ENCODE measurements at regions not wholly inside any gene's neighbourhood (a gene's known extent, or its start where the extent isn't known, plus 50 kb on each side); places are given as distances from the start of the nearest gene placed in this dataset.

DNA sequence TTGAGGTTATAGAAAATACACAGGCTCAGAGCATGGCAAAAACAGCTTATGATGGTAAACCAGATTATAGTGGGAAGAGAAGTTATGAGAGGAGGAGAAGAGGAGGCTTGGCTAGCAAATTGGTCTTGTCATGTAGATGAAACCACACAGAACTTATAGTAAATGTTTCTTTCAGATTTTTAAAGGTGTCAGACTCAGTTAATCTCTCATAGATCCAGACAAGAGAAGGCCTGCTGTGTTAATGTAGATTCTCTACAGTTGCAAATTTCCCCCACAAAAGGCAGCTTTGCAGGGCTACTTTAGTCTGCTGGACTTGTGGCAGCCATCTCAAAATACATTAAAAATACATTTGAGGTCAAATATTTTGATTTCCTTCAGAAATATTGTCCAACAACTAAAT lies 1731.7 kb downstream of the ARAP2 start:
- TF ChIP-seq, protein P1, sequence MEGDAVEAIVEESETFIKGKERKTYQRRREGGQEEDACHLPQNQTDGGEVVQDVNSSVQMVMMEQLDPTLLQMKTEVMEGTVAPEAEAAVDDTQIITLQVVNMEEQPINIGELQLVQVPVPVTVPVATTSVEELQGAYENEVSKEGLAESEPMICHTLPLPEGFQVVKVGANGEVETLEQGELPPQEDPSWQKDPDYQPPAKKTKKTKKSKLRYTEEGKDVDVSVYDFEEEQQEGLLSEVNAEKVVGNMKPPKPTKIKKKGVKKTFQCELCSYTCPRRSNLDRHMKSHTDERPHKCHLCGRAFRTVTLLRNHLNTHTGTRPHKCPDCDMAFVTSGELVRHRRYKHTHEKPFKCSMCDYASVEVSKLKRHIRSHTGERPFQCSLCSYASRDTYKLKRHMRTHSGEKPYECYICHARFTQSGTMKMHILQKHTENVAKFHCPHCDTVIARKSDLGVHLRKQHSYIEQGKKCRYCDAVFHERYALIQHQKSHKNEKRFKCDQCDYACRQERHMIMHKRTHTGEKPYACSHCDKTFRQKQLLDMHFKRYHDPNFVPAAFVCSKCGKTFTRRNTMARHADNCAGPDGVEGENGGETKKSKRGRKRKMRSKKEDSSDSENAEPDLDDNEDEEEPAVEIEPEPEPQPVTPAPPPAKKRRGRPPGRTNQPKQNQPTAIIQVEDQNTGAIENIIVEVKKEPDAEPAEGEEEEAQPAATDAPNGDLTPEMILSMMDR (IDR thresholded peaks at IDR 0.05), result no peak
- TF ChIP-seq EP300 (IDR thresholded peaks at IDR 0.05), result no peak
- no peak for TF ChIP-seq POLR2AphosphoS5 (IDR thresholded peaks at IDR 0.05)
- TF ChIP-seq POLR2A (IDR thresholded peaks at IDR 0.05), result no peak
- H3K27ac ChIP-seq, result no peak overlapping the region
- DNase-seq (no peak), ATAC-seq (ENCODE audit: low FRiP score in 2 of 2) (no peak)
- H3K4me1 ChIP-seq, result no peaks in the 10 kb centered on the region
- H3K9me3 ChIP-seq, result peaks cover 0 to 6% (median 0%) of the 10 kb centered on the region in 4 donors
- H3K4me3 ChIP-seq, result no peak overlapping the region
- no peaks in the 10 kb centered on the region for H3K27me3 ChIP-seq
- no peaks in the 10 kb centered on the region for H3K36me3 ChIP-seq

- no peaks in the 10 kb centered on the region for H3K27me3 ChIP-seq
- H3K36me3 ChIP-seq, result no peaks in the 10 kb centered on the region
- 90 to 98% methylated on average over 3 of the region's 3 CpGs for WGBS, 2 donors
- DNase-seq (no peak), ATAC-seq (ENCODE audit: low FRiP score in 2 of 2) (no peak)
- H3K4me1 ChIP-seq, result no peaks in the 10 kb centered on the region
- no peak overlapping the region for H3K27ac ChIP-seq
- H3K9me3 ChIP-seq, result peaks cover 0 to 6% (median 0%) of the 10 kb centered on the region in 4 donors
- TF ChIP-seq EP300 (IDR thresholded peaks at IDR 0.05) (no peak), POLR2AphosphoS5 (IDR thresholded peaks at IDR 0.05) (no peak), POLR2A (IDR thresholded peaks at IDR 0.05) (no peak)
- H3K4me3 ChIP-seq, result no peak overlapping the region
These were observed 1727.8 kb downstream of the ARAP2 start for GRCh38 chr4:34516524-34516923.

- Histone ChIP-seq H3K4me3 (no peak overlapping the region), H3K27ac (no peak overlapping the region), H3K9me3 (no peaks in the 10 kb centered on the region), H3K36me3 (no peaks in the 10 kb centered on the region), H3K4me1 (no peaks in the 10 kb centered on the region), H3K27me3 (no peaks in the 10 kb centered on the region)
- DNase-seq (no peak), ATAC-seq (ENCODE audit: low FRiP score in 2 of 2) (no peak)
- 43 to 44% methylated on average over 4 of the region's 4 CpGs for WGBS, 2 donors
- TF ChIP-seq POLR2A (IDR thresholded peaks at IDR 0.05) (no peak), EP300 (IDR thresholded peaks at IDR 0.05) (no peak), POLR2AphosphoS5 (IDR thresholded peaks at IDR 0.05) (no peak)
- TF ChIP-seq, protein P1 (IDR thresholded peaks at IDR 0.05), result no peak
These were observed 1709.4 kb downstream of the ARAP2 start for GRCh38 chr4:34534916-34535315.

DNA sequence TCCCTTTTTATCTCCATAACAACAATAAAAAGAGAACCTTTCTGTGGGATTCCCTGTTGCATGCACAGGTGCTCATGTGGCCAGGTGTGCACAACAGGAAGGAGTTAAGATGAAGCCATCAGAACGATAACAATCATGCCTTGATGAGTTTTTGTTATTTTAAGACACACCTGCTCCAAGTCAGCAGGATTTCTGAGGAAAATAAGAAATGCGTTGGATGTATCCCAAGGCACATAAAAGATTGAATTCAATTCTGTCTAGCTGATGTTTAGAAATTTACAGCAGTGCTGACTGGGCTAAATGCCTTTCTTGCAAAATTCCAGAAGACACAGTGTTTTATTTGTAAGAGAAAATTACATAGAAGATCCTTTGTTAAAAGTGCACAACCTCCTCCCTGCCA lies 1678.2 kb downstream of the ARAP2 start:
- Histone ChIP-seq H3K27ac (no peak overlapping the region), H3K4me1 (no peaks in the 10 kb centered on the region), H3K27me3 (no peaks in the 10 kb centered on the region), H3K9me3 (no peaks in the 10 kb centered on the region), H3K4me3 (no peak overlapping the region), H3K36me3 (no peaks in the 10 kb centered on the region)
- ATAC-seq (ENCODE audit: low FRiP score in 2 of 2), result no peak
- TF ChIP-seq, protein P1 (IDR thresholded peaks at IDR 0.05), result no peak
- no peak for TF ChIP-seq POLR2AphosphoS5 (IDR thresholded peaks at IDR 0.05)
- no peak for TF ChIP-seq EP300 (IDR thresholded peaks at IDR 0.05)
- TF ChIP-seq POLR2A (IDR thresholded peaks at IDR 0.05), result no peak
- DNase-seq, result no peak
- WGBS, 2 donors, result 68 to 71% methylated on average over 2 of the region's 2 CpGs

DNA sequence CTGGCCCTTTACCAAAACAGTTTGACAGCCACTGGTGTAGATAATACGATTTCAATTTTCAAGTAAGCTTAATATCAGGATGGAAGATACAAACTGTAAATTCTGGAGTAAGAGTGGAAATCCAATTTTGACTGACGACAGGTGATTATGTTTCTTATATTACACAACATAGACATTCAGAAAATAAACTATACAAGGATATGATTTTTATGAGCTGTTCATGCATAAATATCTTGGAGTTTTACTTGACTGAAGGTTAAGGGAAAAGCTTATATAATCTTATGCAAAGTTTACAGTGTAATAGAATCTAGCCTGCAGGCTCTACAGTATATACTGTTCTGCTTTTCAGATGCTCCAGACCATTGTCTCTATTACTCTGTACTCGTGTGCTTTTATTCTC lies 1672.3 kb downstream of the ARAP2 start:
- TF ChIP-seq, protein P1 (IDR thresholded peaks at IDR 0.05), result no peak
- no peak for TF ChIP-seq POLR2A (IDR thresholded peaks at IDR 0.05)
- no peak for TF ChIP-seq EP300 (IDR thresholded peaks at IDR 0.05)
- no peak for TF ChIP-seq POLR2AphosphoS5 (IDR thresholded peaks at IDR 0.05)
- Histone ChIP-seq H3K27me3 (no peaks in the 10 kb centered on the region), H3K4me3 (no peak overlapping the region), H3K36me3 (no peaks in the 10 kb centered on the region), H3K27ac (no peak overlapping the region), H3K4me1 (no peaks in the 10 kb centered on the region), H3K9me3 (no peaks in the 10 kb centered on the region)
- WGBS, 2 donors, result 73 to 83% methylated on average over 3 of the region's 3 CpGs
- ATAC-seq (ENCODE audit: low FRiP score in 2 of 2), result no peak
- no peak for DNase-seq
